Stimulated activated naive CD4-positive, alpha-beta T cell treated with Interleukin-2 at 50 U/mL for 16 hours (primary cell): ENCODE measurements at regions not wholly inside any gene's neighbourhood (a gene's known extent, or its start where the extent isn't known, plus 50 kb on each side); places are given as distances from the start of the nearest gene placed in this dataset.
"Not testable (repeated sequence)": the region's sequence is repeated elsewhere in the genome, so short reads cannot be mapped to it uniquely, and the experiment has no call there.

ENCODE experiments used
- DNase-seq: peaks from one replicate; lab custom pipeline; 2025; lab: John Stamatoyannopoulos, UW

GRCh38 chr9:78916884-78917283, 620.0 kb downstream of the PSAT1 start:
- not testable (repeated sequence) for DNase-seq

GRCh38 chr9:78918976-78919375, 622.1 kb downstream of the PSAT1 start:
- no peak for DNase-seq

- no peak for DNase-seq
These were observed 622.8 kb downstream of the PSAT1 start for GRCh38 chr9:78919701-78920100.

GRCh38 chr9:78921341-78921740, 624.4 kb downstream of the PSAT1 start:
- DNase-seq, result no peak

- DNase-seq, result no peak
These were observed 627.2 kb downstream of the PSAT1 start for GRCh38 chr9:78923966-78924659.

GRCh38 chr9:78927099-78927940, 630.4 kb downstream of the PSAT1 start:
- no peak for DNase-seq

GRCh38 chr9:78928625-78929405, 631.9 kb downstream of the PSAT1 start:
- DNase-seq, result no peak

GRCh38 chr9:78930281-78930680, 633.4 kb downstream of the PSAT1 start:
- no peak for DNase-seq

GRCh38 chr9:78932849-78933627, 636.1 kb downstream of the PSAT1 start:
- DNase-seq, result no peak

- DNase-seq, result no peak
These were observed 636.9 kb upstream of the TLE4 start for GRCh38 chr9:78934880-78935279.

GRCh38 chr9:78938821-78939220, 632.9 kb upstream of the TLE4 start:
- DNase-seq, result no peak

GRCh38 chr9:78939311-78940065, 632.3 kb upstream of the TLE4 start:
- no peak for DNase-seq

- DNase-seq, result no peak
These were observed 631.5 kb upstream of the TLE4 start for GRCh38 chr9:78940121-78940855.

GRCh38 chr9:78954286-78954685, 617.5 kb upstream of the TLE4 start:
- DNase-seq, result no peak

GRCh38 chr9:78958892-78959291, 612.9 kb upstream of the TLE4 start:
- DNase-seq, result no peak

GRCh38 chr9:78962156-78962555, 609.6 kb upstream of the TLE4 start:
- no peak for DNase-seq

- DNase-seq, result no peak
These were observed 607.9 kb upstream of the TLE4 start for GRCh38 chr9:78963911-78964310.

- DNase-seq, result no peak
These were observed 604.1 kb upstream of the TLE4 start for GRCh38 chr9:78967596-78968217.

GRCh38 chr9:78970375-78970774, 601.4 kb upstream of the TLE4 start:
- DNase-seq, result no peak

- no peak for DNase-seq
These were observed 600.2 kb upstream of the TLE4 start for GRCh38 chr9:78971540-78971939.
